ENCODE measurements at regions not wholly inside any gene's neighbourhood (a gene's known extent, or its start where the extent isn't known, plus 50 kb on each side); places are given as distances from the start of the nearest gene placed in this dataset.

- Histone ChIP-seq H3K4me3 (no peak overlapping the region), H3K27me3 (ENCODE audit: control insufficient read depth in 3 of 3, insufficient read depth in 3 of 3, low read length in 2 of 3) (no peaks in the 10 kb centered on the region), H3K4me1 (ENCODE audit: control insufficient read depth in 5 of 5, insufficient read depth in 5 of 5, low read length in 5 of 5) (no peaks in the 10 kb centered on the region), H3K9me3 (ENCODE audit: control insufficient read depth in 4 of 4, insufficient read depth in 3 of 4, low read length in 3 of 4) (no peaks in the 10 kb centered on the region), H3K9ac (ENCODE audit: insufficient read depth in 1 of 2, low read length in 2 of 2) (no peak overlapping the region), H3K27ac (ENCODE audit: low read depth in 1 of 2, low read length in 1 of 2) (no peak overlapping the region), H3K36me3 (ENCODE audit: control insufficient read depth in 4 of 4, insufficient read depth in 4 of 4, low read length in 4 of 4) (no peaks in the 10 kb centered on the region)
- no peak for DNase-seq
- no peak for TF ChIP-seq CTCF (IDR thresholded peaks at IDR 0.05; ENCODE audit: control extremely low read depth, extremely low read depth)
- WGBS, 2 donors, result 86 to 100% methylated on average over 1 of the region's 1 CpG
- ATAC-seq (ENCODE audit: insufficient read depth, low FRiP score), result no peak
These were observed 217.6 kb upstream of the THUMPD2 start for GRCh38 chr2:39996653-39997080.

- DNase-seq, result no peak
- ATAC-seq (ENCODE audit: insufficient read depth, low FRiP score), result no peak
- Histone ChIP-seq H3K9me3 (ENCODE audit: control insufficient read depth in 4 of 4, insufficient read depth in 3 of 4, low read length in 3 of 4) (no peaks in the 10 kb centered on the region), H3K9ac (ENCODE audit: insufficient read depth in 1 of 2, low read length in 2 of 2) (no peak overlapping the region), H3K4me1 (ENCODE audit: control insufficient read depth in 5 of 5, insufficient read depth in 5 of 5, low read length in 5 of 5) (no peaks in the 10 kb centered on the region), H3K27me3 (ENCODE audit: control insufficient read depth in 3 of 3, insufficient read depth in 3 of 3, low read length in 2 of 3) (no peaks in the 10 kb centered on the region), H3K36me3 (ENCODE audit: control insufficient read depth in 4 of 4, insufficient read depth in 4 of 4, low read length in 4 of 4) (no peaks in the 10 kb centered on the region), H3K27ac (ENCODE audit: low read depth in 1 of 2, low read length in 1 of 2) (no peak overlapping the region), H3K4me3 (no peak overlapping the region)
- no peak for TF ChIP-seq CTCF (IDR thresholded peaks at IDR 0.05; ENCODE audit: control extremely low read depth, extremely low read depth)
- WGBS, 2 donors, result 81 to 88% methylated on average over 3 of the region's 3 CpGs
These were observed 216.1 kb upstream of the THUMPD2 start for GRCh38 chr2:39995005-39995737.

DNA sequence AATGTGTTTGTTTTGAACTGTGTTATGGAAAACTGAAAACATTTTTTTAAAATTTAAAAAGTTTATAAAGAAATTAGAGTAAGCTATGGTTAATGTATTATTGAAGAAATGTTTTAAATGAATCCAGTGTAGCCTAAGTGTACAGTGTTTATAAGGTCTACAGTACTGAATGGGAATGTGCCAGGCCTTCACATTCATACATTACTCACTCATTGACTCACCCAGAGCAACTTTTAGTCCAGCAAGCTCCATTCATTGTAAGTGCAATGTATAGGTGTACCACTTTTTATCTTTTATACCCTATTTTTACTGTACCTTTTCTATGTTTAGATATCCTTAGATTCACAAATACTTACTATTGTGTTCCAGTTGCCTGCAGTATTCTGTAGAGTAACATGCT lies 215.1 kb upstream of the THUMPD2 start:
- Histone ChIP-seq H3K9ac (ENCODE audit: insufficient read depth in 1 of 2, low read length in 2 of 2) (no peak overlapping the region), H3K4me1 (ENCODE audit: control insufficient read depth in 5 of 5, insufficient read depth in 5 of 5, low read length in 5 of 5) (no peaks in the 10 kb centered on the region), H3K9me3 (ENCODE audit: control insufficient read depth in 4 of 4, insufficient read depth in 3 of 4, low read length in 3 of 4) (no peaks in the 10 kb centered on the region), H3K27me3 (ENCODE audit: control insufficient read depth in 3 of 3, insufficient read depth in 3 of 3, low read length in 2 of 3) (no peaks in the 10 kb centered on the region), H3K36me3 (ENCODE audit: control insufficient read depth in 4 of 4, insufficient read depth in 4 of 4, low read length in 4 of 4) (no peaks in the 10 kb centered on the region), H3K4me3 (no peak overlapping the region), H3K27ac (ENCODE audit: low read depth in 1 of 2, low read length in 1 of 2) (no peak overlapping the region)
- no peak for TF ChIP-seq CTCF (IDR thresholded peaks at IDR 0.05; ENCODE audit: control extremely low read depth, extremely low read depth)
- no peak for DNase-seq
- no peak for ATAC-seq (ENCODE audit: insufficient read depth, low FRiP score)

DNA sequence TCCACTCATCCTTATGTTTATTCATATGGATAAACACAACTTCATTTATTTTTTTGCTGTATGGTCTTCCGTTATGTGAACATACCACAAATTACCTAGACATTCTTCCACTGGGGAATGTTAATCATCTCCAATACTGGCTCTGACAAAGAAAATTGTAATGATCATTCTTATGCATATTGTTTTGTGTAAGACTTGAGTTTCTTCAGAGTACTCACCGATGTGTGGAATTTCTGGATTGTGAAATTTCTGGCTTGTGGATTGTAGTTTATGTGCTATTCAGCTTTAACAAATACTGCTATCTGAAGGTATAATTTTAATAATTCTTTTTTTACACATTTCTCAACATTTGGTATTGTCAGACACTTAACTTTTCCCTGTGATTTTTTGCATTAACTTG lies 212.2 kb upstream of the THUMPD2 start:
- Histone ChIP-seq H3K27me3 (ENCODE audit: control insufficient read depth in 3 of 3, insufficient read depth in 3 of 3, low read length in 2 of 3) (no peaks in the 10 kb centered on the region), H3K9ac (ENCODE audit: insufficient read depth in 1 of 2, low read length in 2 of 2) (no peak overlapping the region), H3K4me3 (no peak overlapping the region), H3K9me3 (ENCODE audit: control insufficient read depth in 4 of 4, insufficient read depth in 3 of 4, low read length in 3 of 4) (no peaks in the 10 kb centered on the region), H3K27ac (ENCODE audit: low read depth in 1 of 2, low read length in 1 of 2) (no peak overlapping the region), H3K4me1 (ENCODE audit: control insufficient read depth in 5 of 5, insufficient read depth in 5 of 5, low read length in 5 of 5) (no peaks in the 10 kb centered on the region), H3K36me3 (ENCODE audit: control insufficient read depth in 4 of 4, insufficient read depth in 4 of 4, low read length in 4 of 4) (no peaks in the 10 kb centered on the region)
- TF ChIP-seq CTCF (IDR thresholded peaks at IDR 0.05; ENCODE audit: control extremely low read depth, extremely low read depth), result no peak
- ATAC-seq (ENCODE audit: insufficient read depth, low FRiP score), result no peak
- 39 to 42% methylated on average over 2 of the region's 2 CpGs for WGBS, 2 donors
- no peak for DNase-seq

All from lung (tissue), 11 donors.